Activated naive CD8-positive, alpha-beta T cell treated with anti-CD3 and anti-CD28 coated beads, Interleukin-2, amount 50 U/mL, for 24 hours (primary cell): ENCODE measurements at regions not wholly inside any gene's neighbourhood (a gene's known extent, or its start where the extent isn't known, plus 50 kb on each side); places are given as distances from the start of the nearest gene placed in this dataset.

Source experiments
- ATAC-seq: fragments of 150-1000 bp; cut with Tn5 transposase; one replicate; pipeline ENCODE4 v1.10.0; 2021
- DNase-seq: peaks from one replicate; pipeline ENCODE4 v3.0.0; 2021
- H3K27ac Mint-ChIP-seq: one replicate; pipeline ENCODE4 v1.8.0; 2021; ENCODE audit warnings: mild to moderate bottlenecking, mixed read lengths
- H3K27me3 Mint-ChIP-seq: one replicate; pipeline ENCODE4 v1.8.0; 2021; ENCODE audit warnings: mixed read lengths
- H3K36me3 Mint-ChIP-seq: one replicate; pipeline ENCODE4 v1.8.0; 2021; ENCODE audit warnings: low read depth, mixed read lengths
- H3K4me1 Mint-ChIP-seq: one replicate; pipeline ENCODE4 v1.8.0; 2021; ENCODE audit warnings: mixed read lengths
- H3K4me3 Mint-ChIP-seq: one replicate; pipeline ENCODE4 v1.8.0; 2021; ENCODE audit warnings: mild to moderate bottlenecking, moderate library complexity, mixed read lengths
- H3K9me3 Mint-ChIP-seq: one replicate; pipeline ENCODE4 v1.8.0; 2021; ENCODE audit warnings: mixed read lengths

DNA sequence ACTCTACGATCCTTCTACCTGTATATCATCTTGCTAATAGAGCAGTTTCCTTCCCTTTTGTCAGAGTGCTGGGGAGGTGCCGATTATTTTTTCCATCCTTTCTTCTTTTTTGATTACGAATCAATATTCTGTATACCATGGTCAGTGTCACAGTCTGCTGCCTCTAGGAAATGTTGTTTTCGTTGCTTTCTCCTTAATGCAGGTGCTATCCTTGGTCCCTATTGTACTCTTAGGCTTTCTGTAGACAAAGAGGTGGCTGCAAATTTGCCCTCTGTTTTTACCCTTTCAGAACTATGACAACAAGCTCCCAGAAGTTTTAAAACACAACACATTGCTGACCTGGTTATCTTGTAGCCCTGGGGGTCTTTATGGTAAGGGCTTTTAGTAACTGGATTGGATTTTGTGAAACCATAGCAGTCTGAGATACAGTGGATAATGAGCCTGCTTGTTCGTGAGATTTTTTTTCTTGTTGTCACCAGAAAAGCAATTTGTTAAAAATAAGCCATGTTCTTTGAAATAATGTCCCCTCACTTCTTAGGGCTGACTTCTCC is 430.3 kb upstream of the TPM1 start:
- no peak for ATAC-seq
- no peak for DNase-seq
- Mint-ChIP-seq H3K4me1 (no peaks in the 10 kb centered on the region), H3K27me3 (peaks cover 14% of the 10 kb centered on the region), H3K4me3 (no peak overlapping the region), H3K9me3 (no peaks in the 10 kb centered on the region), H3K27ac (no peak overlapping the region), H3K36me3 (no peaks in the 10 kb centered on the region)

DNA sequence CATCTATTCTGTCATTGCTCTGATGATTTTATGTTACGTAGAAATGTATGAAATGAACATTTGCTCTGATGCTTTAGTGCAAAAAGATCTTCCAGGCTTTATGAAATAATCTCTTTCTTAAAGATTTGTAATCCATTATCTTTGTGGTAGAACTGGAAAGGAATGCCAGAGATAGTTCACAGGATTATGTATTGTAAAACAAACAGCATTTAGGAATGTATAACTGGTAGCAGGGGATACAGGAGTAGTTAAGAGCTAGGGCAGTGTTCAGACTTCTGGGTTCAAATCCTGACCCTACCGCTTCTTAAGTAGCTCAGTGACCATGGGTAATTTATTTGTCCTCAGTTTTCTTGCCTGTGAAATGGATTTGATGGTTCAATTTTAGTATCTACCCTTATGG is 429.8 kb upstream of the TPM1 start:
- Mint-ChIP-seq H3K36me3 (no peaks in the 10 kb centered on the region), H3K27ac (no peak overlapping the region), H3K9me3 (no peaks in the 10 kb centered on the region), H3K27me3 (peaks cover 14% of the 10 kb centered on the region), H3K4me3 (no peak overlapping the region), H3K4me1 (no peaks in the 10 kb centered on the region)
- ATAC-seq = no peak
- no peak for DNase-seq

DNA sequence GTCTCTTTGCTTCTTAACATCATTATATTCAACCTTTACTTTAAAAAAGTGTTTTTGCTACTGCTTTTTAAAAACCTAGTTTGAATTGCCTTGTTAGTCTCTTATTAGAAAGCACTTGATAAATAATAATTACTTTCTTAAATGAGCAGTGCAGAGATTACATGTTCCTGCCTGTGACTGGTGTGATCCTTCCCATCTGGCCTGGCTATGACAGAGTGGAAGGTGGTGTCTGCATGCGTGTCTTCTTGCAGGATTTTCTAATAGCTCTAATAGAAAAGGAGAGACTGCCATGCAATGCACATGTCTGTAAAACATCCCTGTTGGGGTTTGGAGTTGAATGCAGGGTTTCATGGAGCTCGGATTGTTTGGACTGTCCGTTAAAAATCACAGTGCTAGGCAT is 425.8 kb upstream of the TPM1 start:
- Mint-ChIP-seq H3K27me3 (peaks cover 4% of the 10 kb centered on the region), H3K9me3 (no peaks in the 10 kb centered on the region), H3K4me1 (no peaks in the 10 kb centered on the region), H3K27ac (no peak overlapping the region), H3K36me3 (no peaks in the 10 kb centered on the region), H3K4me3 (no peak overlapping the region)
- DNase-seq = no peak
- ATAC-seq = no peak

DNA sequence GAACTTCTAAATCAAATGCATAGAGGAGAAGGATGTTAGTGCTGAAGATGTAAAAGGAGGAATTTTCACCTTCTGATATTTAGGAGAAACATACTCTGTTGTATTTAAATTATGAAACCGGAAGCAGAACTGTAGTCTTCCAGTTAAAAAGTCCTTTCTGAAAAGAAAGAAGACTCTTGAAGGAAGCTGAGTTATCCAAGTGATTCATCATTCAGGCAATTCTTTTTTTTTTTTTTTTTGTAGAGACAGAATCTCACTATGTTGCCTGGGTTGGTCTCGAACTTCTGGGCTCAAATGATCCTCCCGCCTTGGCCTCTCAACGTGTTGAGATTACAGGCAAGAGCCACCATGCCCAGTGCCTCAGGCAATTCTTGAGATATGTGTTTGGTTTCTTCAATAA is 424.8 kb upstream of the TPM1 start:
- no peak for DNase-seq
- Mint-ChIP-seq H3K9me3 (no peaks in the 10 kb centered on the region), H3K27ac (no peak overlapping the region), H3K4me1 (no peaks in the 10 kb centered on the region), H3K36me3 (no peaks in the 10 kb centered on the region), H3K4me3 (no peak overlapping the region), H3K27me3 (peaks cover 4% of the 10 kb centered on the region)
- ATAC-seq = no peak

DNA sequence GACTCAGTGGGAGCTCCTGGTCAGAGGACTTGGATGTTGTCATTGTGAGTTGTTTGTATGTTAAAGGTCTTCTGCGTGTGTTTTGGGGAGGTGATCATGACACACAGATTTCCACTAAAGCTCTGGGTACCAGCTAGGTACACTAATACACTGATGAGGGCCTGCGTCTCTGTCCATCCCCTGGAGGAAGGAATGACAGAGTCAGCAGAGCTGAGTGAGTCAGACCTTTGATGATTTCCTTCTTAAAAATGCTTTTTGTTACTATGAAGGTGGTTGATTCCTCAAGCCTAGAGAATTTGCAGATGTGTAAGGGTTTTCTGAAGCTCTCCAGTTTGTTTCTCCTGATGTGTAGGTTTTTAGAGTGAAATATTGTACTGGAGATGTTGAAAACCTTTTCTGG is 424.1 kb upstream of the TPM1 start:
- no peaks in the 10 kb centered on the region for H3K9me3 Mint-ChIP-seq
- H3K4me1 Mint-ChIP-seq = no peaks in the 10 kb centered on the region
- no peak overlapping the region for H3K27ac Mint-ChIP-seq
- H3K27me3 Mint-ChIP-seq = no peaks in the 10 kb centered on the region
- H3K36me3 Mint-ChIP-seq = no peaks in the 10 kb centered on the region
- H3K4me3 Mint-ChIP-seq = no peak overlapping the region
- no peak for DNase-seq
- no peak for ATAC-seq

DNA sequence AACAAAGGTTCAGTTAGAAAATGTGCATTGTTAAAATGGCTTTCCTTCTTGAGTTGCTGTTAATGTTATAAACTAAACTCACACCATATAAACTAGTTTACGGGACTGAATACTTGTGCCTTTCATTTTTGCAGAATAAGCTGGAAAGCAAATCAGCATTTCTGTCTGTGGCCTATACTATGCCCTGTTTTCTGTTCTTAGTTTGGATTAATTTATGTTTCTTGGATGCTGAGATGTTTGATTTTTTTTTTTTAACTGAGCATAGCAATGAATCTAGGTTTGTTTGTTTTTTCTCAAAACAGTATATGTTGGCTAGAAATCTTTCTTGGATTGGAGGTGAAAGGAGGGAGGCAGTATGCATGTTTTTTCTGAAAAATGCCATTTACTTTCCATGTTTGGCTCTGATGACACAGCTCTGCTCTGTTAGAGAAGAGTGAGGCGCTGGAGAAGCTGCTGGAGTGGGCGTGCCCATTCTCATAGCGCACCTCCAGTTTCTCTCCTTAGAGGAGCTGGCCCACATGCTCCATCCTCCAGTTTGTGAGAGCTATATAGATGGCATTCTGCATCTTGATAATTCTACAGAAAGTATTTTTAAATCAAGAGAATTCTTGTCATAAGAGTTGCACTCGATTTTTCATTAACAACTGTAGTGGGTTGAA is 423.6 kb upstream of the TPM1 start:
- Mint-ChIP-seq H3K27ac (no peak overlapping the region), H3K36me3 (no peaks in the 10 kb centered on the region), H3K9me3 (no peaks in the 10 kb centered on the region), H3K4me3 (no peak overlapping the region), H3K4me1 (no peaks in the 10 kb centered on the region), H3K27me3 (no peaks in the 10 kb centered on the region)
- ATAC-seq (no peak), DNase-seq (no peak)

DNA sequence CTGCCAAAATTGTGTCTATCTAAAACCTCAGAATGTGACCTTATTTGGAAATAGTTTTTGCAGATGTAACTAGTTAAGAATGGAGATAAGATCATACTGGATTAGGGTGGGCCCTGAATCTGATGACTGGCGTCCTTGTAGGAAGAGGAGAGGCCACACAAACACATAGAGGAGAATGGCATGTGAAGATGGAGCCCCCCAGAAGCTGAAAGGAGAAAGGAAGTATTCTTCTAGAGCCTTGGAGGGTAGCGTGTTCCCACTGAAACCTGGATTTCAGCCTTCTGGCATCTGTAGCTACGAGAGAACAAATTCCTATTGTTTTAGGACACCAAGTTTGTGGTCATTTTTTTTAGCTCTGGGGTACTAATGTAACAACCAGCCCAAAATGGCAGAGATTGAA is 423.0 kb upstream of the TPM1 start:
- no peaks in the 10 kb centered on the region for H3K27me3 Mint-ChIP-seq
- H3K4me1 Mint-ChIP-seq = no peaks in the 10 kb centered on the region
- ATAC-seq = no peak
- H3K4me3 Mint-ChIP-seq = no peak overlapping the region
- H3K27ac Mint-ChIP-seq = no peak overlapping the region
- no peaks in the 10 kb centered on the region for H3K9me3 Mint-ChIP-seq
- DNase-seq = no peak
- no peaks in the 10 kb centered on the region for H3K36me3 Mint-ChIP-seq

DNA sequence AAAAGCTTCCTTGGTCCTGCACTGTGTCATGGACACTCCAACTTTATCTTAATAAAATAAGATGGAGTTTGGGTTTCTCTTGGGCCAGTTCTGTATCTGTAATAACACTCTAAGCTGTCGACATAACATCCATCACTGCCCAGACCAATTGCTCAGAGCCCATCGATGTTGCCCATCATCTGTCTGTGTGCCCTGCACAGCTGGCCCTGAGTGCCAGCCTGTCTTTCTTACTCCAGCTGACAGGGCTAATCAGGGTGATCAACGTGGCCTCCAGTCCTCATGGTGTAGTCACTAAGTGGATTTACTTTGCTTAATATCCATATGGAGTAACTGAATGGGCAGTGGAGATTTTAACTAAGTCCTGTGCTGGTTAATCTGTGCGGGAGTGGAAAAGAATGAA is 419.8 kb upstream of the TPM1 start:
- Mint-ChIP-seq H3K4me1 (peaks cover 7% of the 10 kb centered on the region), H3K4me3 (no peak overlapping the region), H3K27me3 (no peaks in the 10 kb centered on the region), H3K9me3 (no peaks in the 10 kb centered on the region), H3K27ac (no peak overlapping the region), H3K36me3 (no peaks in the 10 kb centered on the region)
- no peak for DNase-seq
- ATAC-seq = no peak

DNA sequence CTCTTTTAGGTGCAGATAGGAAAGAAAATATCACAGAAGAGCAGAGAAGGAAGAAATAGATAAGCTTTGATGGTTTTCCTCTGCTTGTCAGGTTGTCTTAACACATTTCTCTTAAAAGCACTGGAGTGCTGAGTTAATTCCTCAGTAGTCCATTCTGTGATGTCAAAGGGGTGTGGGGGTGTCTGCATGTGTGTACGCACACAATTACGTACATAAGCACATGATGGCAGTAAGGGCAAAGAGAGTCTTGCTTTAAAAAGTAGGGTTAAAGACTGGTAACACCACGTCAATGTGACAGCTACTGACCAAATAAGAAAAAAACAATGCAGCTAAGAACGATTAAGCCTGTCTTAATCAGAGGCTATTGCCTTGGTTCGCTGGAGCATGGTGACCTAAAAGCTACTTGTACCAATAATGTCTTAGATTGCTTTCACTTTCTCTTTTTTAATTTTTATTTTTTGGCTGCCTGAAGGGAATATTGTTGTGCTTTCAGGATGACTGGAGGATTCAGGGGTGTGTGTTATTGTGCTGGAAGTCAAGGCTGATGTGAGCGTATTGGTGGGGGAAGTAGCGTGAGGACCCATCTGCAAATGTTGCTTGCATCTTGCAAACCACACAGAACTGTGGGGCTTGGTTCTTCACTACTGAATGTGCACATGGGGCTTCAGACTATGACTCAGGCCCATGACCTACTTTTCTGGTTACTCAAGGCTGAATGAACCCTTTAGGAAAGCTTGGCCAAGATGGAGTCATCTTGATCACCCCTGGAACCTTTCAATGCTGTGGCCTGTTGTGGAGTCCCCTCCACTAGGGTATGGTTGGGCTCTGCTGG is 417.8 kb upstream of the TPM1 start:
- Mint-ChIP-seq H3K4me1 (peaks cover 7% of the 10 kb centered on the region), H3K27ac (no peak overlapping the region), H3K4me3 (peak overlapping the region; percentile 31), H3K27me3 (no peaks in the 10 kb centered on the region), H3K9me3 (no peaks in the 10 kb centered on the region), H3K36me3 (no peaks in the 10 kb centered on the region)
- ATAC-seq (peak; percentile 81), DNase-seq (no peak)

DNA sequence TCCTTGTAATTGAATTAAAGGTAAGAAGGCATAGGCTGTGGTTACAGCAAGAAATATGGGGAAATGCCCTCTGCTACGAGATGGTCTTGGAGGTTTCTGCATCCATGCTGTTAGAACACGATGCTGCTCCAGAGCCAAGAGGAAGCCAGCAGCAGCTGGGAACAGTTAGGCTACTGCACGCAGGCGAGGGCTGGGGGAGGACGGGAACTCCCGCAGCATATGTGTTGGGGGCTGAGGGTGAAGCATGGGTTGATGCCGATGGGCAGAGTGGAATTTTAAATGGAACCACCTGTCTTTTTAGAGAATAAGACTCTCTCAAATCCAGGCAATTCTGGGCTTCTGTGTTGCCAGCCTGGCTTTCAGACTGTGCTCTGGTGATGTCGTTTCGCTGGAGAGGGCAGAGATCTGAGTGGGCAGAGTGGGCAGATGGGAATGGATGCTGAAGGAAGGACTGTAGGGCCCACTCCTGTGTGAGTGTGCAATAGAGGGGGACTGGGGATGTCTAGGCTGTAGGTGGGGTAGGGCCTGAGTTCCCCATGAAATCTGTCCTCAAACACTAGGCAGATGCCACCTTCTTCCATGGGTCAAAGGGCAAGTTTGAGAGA is 417.0 kb upstream of the TPM1 start:
- Mint-ChIP-seq H3K4me1 (peaks cover 7% of the 10 kb centered on the region), H3K4me3 (no peak overlapping the region), H3K36me3 (no peaks in the 10 kb centered on the region), H3K27me3 (no peaks in the 10 kb centered on the region), H3K27ac (no peak overlapping the region), H3K9me3 (no peaks in the 10 kb centered on the region)
- ATAC-seq = no peak
- DNase-seq = no peak

DNA sequence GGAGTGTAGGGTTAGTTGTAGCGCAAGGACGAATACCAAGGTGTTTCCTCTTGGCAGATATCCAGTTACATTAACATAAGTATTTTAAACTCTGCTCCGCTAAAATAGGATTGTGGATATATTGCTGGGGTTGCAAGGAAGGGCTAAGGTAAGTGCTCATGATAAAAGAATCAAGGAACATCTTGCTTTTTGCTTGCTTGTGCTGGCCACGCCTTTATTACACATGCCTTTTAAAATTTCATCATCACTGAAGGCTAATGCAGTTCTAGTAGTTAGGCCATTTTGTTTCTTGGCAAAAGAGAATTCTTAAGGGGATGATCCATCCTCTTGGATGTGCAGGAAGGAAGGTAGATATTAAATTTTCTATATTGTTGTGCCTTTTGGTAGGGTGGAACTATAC is 415.6 kb upstream of the TPM1 start:
- ATAC-seq (no peak), DNase-seq (no peak)
- Mint-ChIP-seq H3K4me1 (peaks cover 7% of the 10 kb centered on the region), H3K27me3 (peaks cover 1% of the 10 kb centered on the region), H3K36me3 (no peaks in the 10 kb centered on the region), H3K9me3 (no peaks in the 10 kb centered on the region), H3K4me3 (no peak overlapping the region), H3K27ac (no peak overlapping the region)

DNA sequence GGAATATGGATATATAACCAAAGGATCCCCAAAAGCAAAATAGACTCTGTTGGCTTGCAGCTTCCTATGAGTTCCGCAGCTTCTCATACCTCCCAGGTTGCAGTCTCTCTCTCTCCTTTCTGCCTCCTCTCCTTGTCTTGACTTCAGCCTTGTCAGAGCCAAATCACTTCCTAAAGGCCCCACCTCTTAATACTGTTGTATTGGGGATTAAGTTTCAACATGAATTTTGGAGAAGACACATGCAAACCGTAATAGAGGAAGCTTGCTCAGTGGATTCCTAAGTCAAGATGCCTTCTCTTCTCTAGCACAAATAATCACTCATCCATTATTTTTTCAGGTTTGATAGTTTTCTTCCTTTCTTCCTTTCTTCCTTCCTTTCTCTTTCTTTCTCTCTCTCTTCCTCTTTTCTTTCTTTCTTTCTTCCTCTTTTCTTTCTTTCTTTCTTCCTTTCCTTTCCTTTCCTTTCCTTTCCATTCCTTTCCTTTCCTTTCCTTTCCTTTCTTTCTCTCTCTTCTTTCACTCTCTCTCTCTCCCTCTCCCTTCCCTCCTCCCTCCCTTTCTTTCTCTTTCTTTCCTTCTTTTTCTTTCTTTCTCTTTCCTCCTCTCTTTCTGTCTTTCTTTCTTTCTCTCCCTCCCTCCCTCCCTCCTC is 411.3 kb upstream of the TPM1 start:
- Mint-ChIP-seq H3K27me3 (peaks cover 1% of the 10 kb centered on the region), H3K27ac (no peak overlapping the region), H3K4me1 (no peaks in the 10 kb centered on the region), H3K36me3 (no peaks in the 10 kb centered on the region), H3K9me3 (no peaks in the 10 kb centered on the region), H3K4me3 (no peak overlapping the region)
- ATAC-seq (no peak), DNase-seq (no peak)

DNA sequence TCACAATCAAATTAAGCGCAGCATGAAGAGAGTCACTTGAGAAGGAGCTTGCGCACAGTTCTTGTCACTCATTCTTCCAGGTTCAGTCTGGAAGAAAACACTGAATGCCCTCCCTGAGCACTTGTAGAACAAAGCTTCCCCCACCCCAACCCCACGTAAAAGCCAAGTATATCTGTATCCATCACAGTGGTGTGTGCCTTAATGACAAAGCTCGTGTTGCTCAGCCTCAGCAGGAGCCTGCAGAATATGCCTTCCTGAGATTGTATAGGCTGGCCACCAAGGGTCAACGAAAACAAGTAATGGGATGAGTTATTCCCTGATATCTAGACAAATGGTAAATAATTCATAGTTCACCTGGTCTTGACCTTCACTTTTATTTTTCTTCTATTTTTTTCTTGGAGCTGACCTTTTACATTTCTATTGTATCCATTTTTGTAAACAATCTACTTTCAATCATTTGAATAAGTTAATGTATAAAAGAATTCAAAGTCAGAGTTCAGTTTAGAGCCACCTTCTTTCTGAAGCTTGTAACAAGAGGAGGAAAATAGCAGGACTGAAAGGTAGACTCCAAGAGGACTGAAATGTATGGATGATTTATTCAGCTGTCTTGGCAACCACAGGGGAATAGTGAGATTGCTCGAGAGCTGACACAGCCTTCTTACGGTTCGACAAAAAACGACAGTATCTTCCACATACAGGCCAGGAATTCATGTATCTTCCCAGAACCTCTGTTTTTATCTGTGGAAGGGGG is 405.5 kb upstream of the TPM1 start:
- Mint-ChIP-seq H3K36me3 (no peaks in the 10 kb centered on the region), H3K4me3 (no peak overlapping the region), H3K4me1 (no peaks in the 10 kb centered on the region), H3K9me3 (no peaks in the 10 kb centered on the region), H3K27ac (no peak overlapping the region), H3K27me3 (peaks cover 4% of the 10 kb centered on the region)
- DNase-seq (no peak), ATAC-seq (no peak)

DNA sequence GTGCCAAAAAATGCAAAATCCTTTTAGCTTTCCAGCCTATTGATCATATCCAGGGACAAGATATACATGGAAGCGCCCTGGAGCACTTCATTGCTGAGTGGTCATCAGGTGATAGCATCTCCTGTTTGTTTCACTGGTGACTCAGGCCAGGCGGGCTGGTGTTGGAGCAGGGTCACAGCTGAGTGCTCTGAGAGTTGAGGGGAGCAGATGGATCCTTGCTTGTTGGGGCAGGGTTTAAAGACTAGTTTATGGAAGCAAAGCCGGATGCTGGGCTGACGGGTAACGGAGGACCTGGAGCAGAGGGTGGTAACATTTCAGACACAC is 405.0 kb upstream of the TPM1 start:
- Mint-ChIP-seq H3K27ac (no peak overlapping the region), H3K4me1 (no peaks in the 10 kb centered on the region), H3K36me3 (no peaks in the 10 kb centered on the region), H3K9me3 (no peaks in the 10 kb centered on the region), H3K27me3 (peaks cover 4% of the 10 kb centered on the region), H3K4me3 (no peak overlapping the region)
- ATAC-seq (no peak), DNase-seq (no peak)
